OCI-LY1 (cell line): ENCODE measurements at regions not wholly inside any gene's neighbourhood (a gene's known extent, or its start where the extent isn't known, plus 50 kb on each side); places are given as distances from the start of the nearest gene placed in this dataset.

Experiments
- H2AFZ ChIP-seq: fragments of 200-600 bp; sonication (generic), shearing (Covaris generic); 2 replicates; pipeline ENCODE4 v1.6.0; 2014; ENCODE audit warnings: antibody characterized with exemption, mild to moderate bottlenecking, low read length
- H3F3A ChIP-seq: fragments of 200-600 bp; sonication (generic), shearing (Covaris generic); 2 replicates; pipeline ENCODE4 v1.6.0; 2014; ENCODE audit warnings: mild to moderate bottlenecking, antibody characterized with exemption, low read length, moderate library complexity; ENCODE audit not compliant: insufficient read depth
- H3K27ac ChIP-seq: fragments of 200-600 bp; sonication (generic); 2 replicates; pipeline ENCODE4 v1.5.1; 2014; ENCODE audit warnings: low read length, mixed run types, mild to moderate bottlenecking, low read depth; ENCODE audit not compliant: poor library complexity, severe bottlenecking
- H3K27me3 ChIP-seq: fragments of 200-600 bp; sonication (generic); 2 replicates; pipeline ENCODE4 v1.6.0; 2014; ENCODE audit warnings: antibody characterized with exemption, mild to moderate bottlenecking, low read length, moderate library complexity; ENCODE audit not compliant: insufficient read depth
- H3K36me3 ChIP-seq: fragments of 200-600 bp; sonication (generic); 2 replicates; pipeline ENCODE4 v1.6.1; 2014; ENCODE audit warnings: mild to moderate bottlenecking, antibody characterized with exemption, low read length, moderate library complexity, mixed read lengths; ENCODE audit not compliant: insufficient read depth
- H3K4me1 ChIP-seq: fragments of 200-600 bp; sonication (generic); 2 replicates; pipeline ENCODE4 v1.5.1; 2014; ENCODE audit warnings: mild to moderate bottlenecking, low read length, moderate library complexity; ENCODE audit not compliant: insufficient read depth, severe bottlenecking
- H3K4me2 ChIP-seq: fragments of 200-600 bp; sonication (generic), shearing (Covaris generic); 2 replicates; pipeline ENCODE4 v1.6.1; 2014; ENCODE audit warnings: low read length
- H3K4me3 ChIP-seq: fragments of 200-600 bp; sonication (generic); 2 replicates; pipeline ENCODE4 v1.5.1; 2014; ENCODE audit warnings: low read length, low read depth, mild to moderate bottlenecking, mixed read lengths; ENCODE audit not compliant: poor library complexity, severe bottlenecking
- H3K79me2 ChIP-seq: fragments of 200-600 bp; shearing (Covaris generic); 2 replicates; pipeline ENCODE4 v1.6.1; 2016; ENCODE audit warnings: mixed run types, low read length, mixed read lengths; ENCODE audit not compliant: insufficient read depth
- H3K9ac ChIP-seq: fragments of 200-600 bp; sonication (generic), shearing (Covaris generic); 2 replicates; pipeline ENCODE4 v1.6.1; 2014; ENCODE audit warnings: mild to moderate bottlenecking, low read length, mixed read lengths
- H3K9me2 ChIP-seq: fragments of 200-600 bp; sonication (generic), shearing (Covaris generic); 2 replicates; pipeline ENCODE4 v1.6.1; 2014; ENCODE audit warnings: low read depth, mild to moderate bottlenecking, low read length, mixed read lengths
- H3K9me3 ChIP-seq: fragments of 200-600 bp; shearing (Covaris generic); 2 replicates; pipeline ENCODE4 v1.6.1; 2014; ENCODE audit warnings: low read length, mixed read lengths
- H4K20me1 ChIP-seq: fragments of 200-600 bp; sonication (generic), shearing (Covaris generic); 2 replicates; pipeline ENCODE4 v1.6.0; 2016; ENCODE audit warnings: mild to moderate bottlenecking, low read length; ENCODE audit not compliant: insufficient read depth
- CTCF ChIP-seq: fragments of 200-600 bp; sonication (generic), shearing (Covaris generic); IDR thresholded peaks from 2 replicates; pipeline ENCODE4 v1.5.1; 2017; ENCODE audit warnings: mild to moderate bottlenecking, antibody characterized with exemption, low read length, moderate library complexity, mixed read lengths
- EZH2 ChIP-seq: fragments of 200-600 bp; sonication (generic), shearing (Covaris generic); IDR thresholded peaks from 2 replicates; pipeline ENCODE4 v1.8.0; 2017; ENCODE audit warnings: borderline replicate concordance, mixed run types, mild to moderate bottlenecking, antibody characterized with exemption, low read length, moderate library complexity, mixed read lengths

GRCh38 chr14:41051801-41052200, 554.9 kb upstream of the LRFN5 start:
- H3K4me1 ChIP-seq: peaks cover 5% of the 10 kb centered on the region
- no peak overlapping the region for H3K27ac ChIP-seq
- H3F3A ChIP-seq: no peaks in the 10 kb centered on the region
- H3K9me3 ChIP-seq: no peaks in the 10 kb centered on the region
- H3K36me3 ChIP-seq: no peaks in the 10 kb centered on the region
- H2AFZ ChIP-seq: no peak overlapping the region
- TF ChIP-seq EZH2: no peak
- TF ChIP-seq CTCF: no peak
- H3K9me2 ChIP-seq: no peaks in the 10 kb centered on the region
- H3K9ac ChIP-seq: no peak overlapping the region
- H3K4me3 ChIP-seq: no peak overlapping the region
- H3K27me3 ChIP-seq: no peaks in the 10 kb centered on the region
- H3K4me2 ChIP-seq: no peak overlapping the region
- H4K20me1 ChIP-seq: no peaks in the 10 kb centered on the region
- no peaks in the 10 kb centered on the region for H3K79me2 ChIP-seq

GRCh38 chr14:41047763-41048162, 558.9 kb upstream of the LRFN5 start:
- H2AFZ ChIP-seq: no peak overlapping the region
- H3K27me3 ChIP-seq: no peaks in the 10 kb centered on the region
- H3K4me3 ChIP-seq: no peak overlapping the region
- no peaks in the 10 kb centered on the region for H3F3A ChIP-seq
- no peak overlapping the region for H3K4me2 ChIP-seq
- H3K27ac ChIP-seq: no peak overlapping the region
- TF ChIP-seq EZH2 (no peak), CTCF (no peak)
- no peaks in the 10 kb centered on the region for H3K9me2 ChIP-seq
- no peaks in the 10 kb centered on the region for H3K36me3 ChIP-seq
- no peaks in the 10 kb centered on the region for H3K79me2 ChIP-seq
- H3K9ac ChIP-seq: no peak overlapping the region
- peaks cover 11% of the 10 kb centered on the region for H3K4me1 ChIP-seq
- no peaks in the 10 kb centered on the region for H4K20me1 ChIP-seq
- H3K9me3 ChIP-seq: no peaks in the 10 kb centered on the region

- H3K9me2 ChIP-seq: no peaks in the 10 kb centered on the region
- H3K79me2 ChIP-seq: no peaks in the 10 kb centered on the region
- TF ChIP-seq CTCF (no peak), EZH2 (no peak)
- no peaks in the 10 kb centered on the region for H3K4me1 ChIP-seq
- no peaks in the 10 kb centered on the region for H3F3A ChIP-seq
- H4K20me1 ChIP-seq: no peaks in the 10 kb centered on the region
- H3K4me2 ChIP-seq: no peak overlapping the region
- 0 out of 2 replicates have a peak, but pooled peaks cover 5% of the 10 kb centered on the region for H3K9me3 ChIP-seq
- H3K27me3 ChIP-seq: no peaks in the 10 kb centered on the region
- no peak overlapping the region for H2AFZ ChIP-seq
- H3K4me3 ChIP-seq: no peak overlapping the region
- H3K27ac ChIP-seq: no peak overlapping the region
- no peaks in the 10 kb centered on the region for H3K36me3 ChIP-seq
- no peak overlapping the region for H3K9ac ChIP-seq
Measured at GRCh38 chr14:41037388-41037787, 569.3 kb upstream of the LRFN5 start.
